Activated CD4-positive, alpha-beta T cell treated with anti-CD3 and anti-CD28 coated beads, Interleukin-2, amount 10 ng/mL, durations not matched to agents 7 days and 5 days (primary cell): ENCODE measurements at regions not wholly inside any gene's neighbourhood (a gene's known extent, or its start where the extent isn't known, plus 50 kb on each side); places are given as distances from the start of the nearest gene placed in this dataset.

Experiments used
- CTCF ChIA-PET: fragments of 350-600 bp; sonication (Branson Sonifier 250); formaldehyde crosslinking; loops from one replicate; lab custom pipeline; 2021; ENCODE audit warnings: antibody characterized with exemption; lab: Charles Lee
- POLR2A ChIA-PET: fragments of 350-600 bp; sonication (Branson Sonifier 250); formaldehyde crosslinking; loops from one replicate; lab custom pipeline; 2021; ENCODE audit warnings: antibody characterized with exemption; lab: Charles Lee
- DNase-seq: peaks from one replicate; pipeline ENCODE4 v3.0.0-alpha.2; 2020
- H3K27ac Mint-ChIP-seq: one replicate; pipeline ENCODE4 v1.8.0; 2021; ENCODE audit warnings: mild to moderate bottlenecking, moderate library complexity, mixed read lengths
- H3K27me3 Mint-ChIP-seq: one replicate; pipeline ENCODE4 v1.8.0; 2021; ENCODE audit warnings: mixed read lengths
- H3K36me3 Mint-ChIP-seq: one replicate; pipeline ENCODE4 v1.8.0; 2021; ENCODE audit warnings: low read depth, mixed read lengths
- H3K4me1 Mint-ChIP-seq: one replicate; pipeline ENCODE4 v1.8.0; 2021; ENCODE audit warnings: mixed read lengths
- H3K4me3 Mint-ChIP-seq: one replicate; pipeline ENCODE4 v1.8.0; 2021; ENCODE audit warnings: mild to moderate bottlenecking, moderate library complexity, mixed read lengths
- H3K9me3 Mint-ChIP-seq: one replicate; pipeline ENCODE4 v1.8.0; 2021; ENCODE audit warnings: mixed read lengths

DNA sequence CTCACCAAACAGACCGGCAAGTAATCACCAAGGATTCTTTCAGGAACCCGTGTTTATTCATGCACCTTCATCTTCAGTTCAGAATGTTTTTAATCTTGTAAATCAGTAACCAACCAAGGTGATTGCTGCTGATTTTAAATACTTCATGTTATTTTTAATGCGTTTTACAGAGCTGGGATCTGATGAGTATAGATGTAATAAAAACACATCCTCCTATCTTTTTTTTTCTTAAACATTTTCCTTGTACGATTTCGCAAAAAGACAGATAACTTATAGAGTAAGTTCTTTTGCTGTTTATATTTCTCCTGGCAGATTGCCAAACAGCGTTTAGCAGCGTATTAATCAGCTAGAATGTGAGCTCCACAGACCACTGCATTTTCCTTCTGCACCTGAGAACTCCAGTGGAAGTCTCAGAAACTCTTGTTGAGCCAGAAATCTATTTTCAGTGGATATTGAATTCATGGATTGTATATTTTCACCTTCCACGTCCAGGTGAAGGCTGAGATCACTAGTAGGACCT is 397.8 kb upstream of the NRP1 start:
- no peaks in the 10 kb centered on the region for H3K36me3 Mint-ChIP-seq
- H3K4me3 Mint-ChIP-seq, result no peak overlapping the region
- no peaks in the 10 kb centered on the region for H3K9me3 Mint-ChIP-seq
- H3K4me1 Mint-ChIP-seq, result no peaks in the 10 kb centered on the region
- H3K27ac Mint-ChIP-seq, result no peak overlapping the region
- CTCF ChIA-PET, result no interaction called here
- no peak for DNase-seq
- H3K27me3 Mint-ChIP-seq, result no peaks in the 10 kb centered on the region
- POLR2A ChIA-PET, result no interaction called here

DNA sequence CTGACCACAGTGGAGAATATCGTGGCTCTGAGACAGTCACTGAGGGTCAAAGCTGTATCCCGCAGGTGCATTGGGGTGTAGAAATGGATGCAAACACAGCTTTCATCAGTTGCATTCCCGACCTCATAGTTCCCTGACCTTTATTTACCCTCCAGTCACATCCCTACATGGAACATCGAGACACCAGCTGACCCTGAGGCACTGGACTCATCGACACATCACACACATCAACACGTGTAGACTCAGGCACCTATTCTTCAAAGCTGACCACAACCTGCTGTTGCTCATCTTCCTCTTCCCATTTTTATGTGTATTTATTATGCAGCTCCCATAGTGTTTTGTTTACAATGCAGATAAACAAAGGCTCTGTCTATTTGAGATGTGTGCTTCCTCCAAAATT is 396.9 kb upstream of the NRP1 start:
- Mint-ChIP-seq H3K27me3 (no peaks in the 10 kb centered on the region), H3K9me3 (no peaks in the 10 kb centered on the region), H3K4me3 (no peak overlapping the region), H3K4me1 (no peaks in the 10 kb centered on the region), H3K36me3 (no peaks in the 10 kb centered on the region), H3K27ac (no peak overlapping the region)
- no peak for DNase-seq
- CTCF ChIA-PET, result no interaction called here
- POLR2A ChIA-PET, result no interaction called here

DNA sequence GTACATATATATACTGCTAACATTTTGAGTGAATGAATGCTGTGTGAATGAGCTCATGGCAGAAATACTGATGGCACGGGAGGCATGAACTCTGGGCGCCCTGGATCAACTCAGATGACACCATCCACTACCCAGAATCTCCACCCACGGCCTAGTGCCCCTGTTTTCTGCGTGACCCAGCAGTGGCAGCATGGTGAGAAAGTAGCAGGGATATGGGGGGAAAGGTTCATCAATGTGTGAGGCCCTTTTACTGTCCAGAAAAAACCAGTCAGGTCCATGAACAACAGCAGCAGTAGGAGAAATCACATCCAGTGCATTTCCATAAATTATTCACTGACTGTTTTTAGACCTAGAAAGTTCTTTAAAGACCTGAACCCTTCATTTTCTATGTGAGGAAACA is 391.0 kb upstream of the NRP1 start:
- no peaks in the 10 kb centered on the region for H3K27me3 Mint-ChIP-seq
- no peaks in the 10 kb centered on the region for H3K36me3 Mint-ChIP-seq
- DNase-seq, result no peak
- no peaks in the 10 kb centered on the region for H3K4me1 Mint-ChIP-seq
- POLR2A ChIA-PET, result no interaction called here
- no peak overlapping the region for H3K4me3 Mint-ChIP-seq
- peaks cover 2% of the 10 kb centered on the region for H3K9me3 Mint-ChIP-seq
- no peak overlapping the region for H3K27ac Mint-ChIP-seq
- CTCF ChIA-PET, result no interaction called here

DNA sequence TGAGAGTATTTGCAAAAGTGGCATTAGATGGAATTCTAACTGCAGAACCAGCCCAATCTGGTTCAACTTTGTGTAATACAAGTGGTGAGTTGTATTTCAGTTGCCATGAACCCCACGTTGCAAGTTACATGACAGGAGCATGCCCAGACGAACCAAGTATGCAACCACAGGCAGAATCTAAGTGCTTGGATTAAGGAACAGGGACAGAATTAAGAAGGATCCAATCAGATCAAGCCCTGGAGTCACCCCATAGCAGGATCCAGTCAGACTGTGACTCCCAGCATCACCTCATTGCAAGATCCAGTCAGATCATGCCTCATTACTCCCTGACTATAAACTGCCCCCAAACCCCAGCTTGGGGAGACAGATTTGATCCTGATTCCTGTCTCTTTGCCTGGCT is 388.7 kb upstream of the NRP1 start:
- Mint-ChIP-seq H3K9me3 (peaks cover 2% of the 10 kb centered on the region), H3K4me3 (no peak overlapping the region), H3K27ac (no peak overlapping the region), H3K27me3 (no peaks in the 10 kb centered on the region), H3K36me3 (no peaks in the 10 kb centered on the region), H3K4me1 (no peaks in the 10 kb centered on the region)
- ChIA-PET POLR2A (no interaction called here), CTCF (no interaction called here)
- DNase-seq, result no peak

DNA sequence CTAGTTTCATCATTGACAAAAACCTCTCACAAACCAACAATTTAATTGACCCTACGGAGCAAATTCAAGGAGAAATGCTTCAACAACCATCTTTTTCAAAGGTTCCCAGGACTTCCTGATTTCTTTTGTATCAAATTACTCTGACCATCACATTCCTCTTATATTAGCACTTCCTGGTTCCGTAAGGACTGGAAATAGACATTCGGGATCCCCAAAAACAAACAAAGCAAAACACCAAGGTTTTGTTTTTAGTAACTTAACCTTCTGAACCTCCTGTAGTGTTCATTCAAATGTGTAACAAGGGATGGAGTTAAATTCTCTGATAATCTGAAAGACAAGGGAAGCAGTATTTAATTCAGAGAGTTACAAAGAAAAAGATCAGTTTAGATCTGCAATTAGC is 387.6 kb upstream of the NRP1 start:
- Mint-ChIP-seq H3K9me3 (peaks cover 2% of the 10 kb centered on the region), H3K27me3 (no peaks in the 10 kb centered on the region), H3K4me1 (no peaks in the 10 kb centered on the region), H3K4me3 (no peak overlapping the region), H3K36me3 (no peaks in the 10 kb centered on the region), H3K27ac (no peak overlapping the region)
- no peak for DNase-seq
- POLR2A ChIA-PET, result no interaction called here
- CTCF ChIA-PET, result no interaction called here

DNA sequence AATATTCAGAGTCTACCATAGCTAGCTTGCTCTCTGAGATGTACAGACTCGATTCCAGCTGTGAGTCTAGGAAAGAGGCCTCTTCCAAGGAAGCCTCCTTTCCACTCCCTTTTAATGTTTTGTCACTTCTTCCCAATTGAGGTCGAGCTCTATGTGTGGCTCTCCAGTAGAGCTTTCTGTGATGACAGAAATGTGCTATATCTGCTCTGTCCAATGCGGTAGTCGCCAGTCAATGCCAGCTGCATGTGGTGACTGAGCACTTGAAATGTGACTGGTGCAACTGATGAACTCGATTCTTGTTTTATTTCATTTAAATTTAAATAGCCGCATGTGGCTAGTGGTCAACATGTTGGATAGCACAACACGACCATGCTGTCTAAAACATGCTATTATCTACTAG is 387.0 kb upstream of the NRP1 start:
- peaks cover 2% of the 10 kb centered on the region for H3K9me3 Mint-ChIP-seq
- H3K4me3 Mint-ChIP-seq, result no peak overlapping the region
- CTCF ChIA-PET, result no interaction called here

DNA sequence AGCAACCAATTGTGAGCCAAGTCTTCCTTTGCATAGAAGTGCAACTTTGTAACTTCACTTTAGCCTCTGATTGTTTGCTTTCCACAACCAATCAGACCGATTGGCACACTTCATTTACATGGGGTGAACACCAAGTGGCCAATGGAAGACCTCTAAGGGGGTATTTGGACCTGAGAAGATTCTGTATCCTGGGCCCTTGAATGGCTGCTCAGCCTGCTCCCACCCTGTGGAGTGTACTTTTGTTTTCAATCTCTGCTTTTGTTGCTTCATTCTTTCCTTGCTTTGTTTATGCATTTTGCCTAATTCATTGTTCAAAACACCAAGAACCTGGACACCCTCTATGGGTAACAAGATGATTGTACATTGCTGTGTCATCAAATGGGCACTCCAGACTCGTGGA is 385.7 kb upstream of the NRP1 start:
- Mint-ChIP-seq H3K27me3 (no peaks in the 10 kb centered on the region), H3K27ac (no peak overlapping the region), H3K4me1 (no peaks in the 10 kb centered on the region), H3K4me3 (no peak overlapping the region), H3K36me3 (no peaks in the 10 kb centered on the region), H3K9me3 (peaks cover 2% of the 10 kb centered on the region)
- CTCF ChIA-PET, result no interaction called here
- POLR2A ChIA-PET, result no interaction called here
- DNase-seq, result no peak

More for the DNA sequence above, 387.0 kb upstream of the NRP1 start:
- no peaks in the 10 kb centered on the region for H3K27me3 Mint-ChIP-seq
- no peak for DNase-seq
- no peaks in the 10 kb centered on the region for H3K4me1 Mint-ChIP-seq
- no peak overlapping the region for H3K27ac Mint-ChIP-seq
- no peaks in the 10 kb centered on the region for H3K36me3 Mint-ChIP-seq
- POLR2A ChIA-PET, result no interaction called here

DNA sequence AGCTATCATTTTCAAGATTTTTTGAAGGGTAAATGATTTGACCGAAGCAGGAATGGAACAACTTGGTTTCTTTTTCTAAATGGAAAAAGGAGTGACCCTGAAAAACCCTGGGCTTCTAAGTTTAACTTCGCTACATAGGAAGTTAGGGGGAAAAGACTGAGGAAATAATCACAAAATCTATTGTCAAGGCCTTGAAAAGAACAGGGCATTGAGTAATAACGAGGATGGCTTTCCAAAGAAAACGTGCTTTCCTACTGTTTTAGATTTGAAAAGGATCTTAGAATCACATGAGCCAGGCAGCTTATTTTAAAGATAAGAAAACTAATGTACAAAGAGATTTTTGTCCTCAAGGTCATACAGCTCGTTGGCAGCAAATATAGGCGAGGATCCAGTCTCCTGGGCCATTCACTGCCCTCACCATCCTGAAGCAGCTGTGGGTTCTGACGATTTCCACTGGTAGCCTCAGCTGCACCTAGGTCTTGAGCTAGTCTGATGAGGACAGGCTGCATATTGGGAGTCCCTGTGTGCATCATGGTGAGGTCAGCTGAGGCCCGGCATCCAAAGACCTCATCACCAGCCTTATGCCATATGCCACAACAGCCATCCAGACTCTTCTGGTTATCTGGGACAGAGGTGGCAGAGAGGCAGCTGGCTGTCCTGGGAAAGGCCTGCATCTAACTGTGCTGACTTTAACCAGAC is 384.7 kb upstream of the NRP1 start:
- peaks cover 2% of the 10 kb centered on the region for H3K9me3 Mint-ChIP-seq
- CTCF ChIA-PET, result interaction anchor here (0.6 kb wide), 1 partner anchor 201 kb away, joined by 3 read pairs; no protein-coding TSS in a partner anchor

DNA sequence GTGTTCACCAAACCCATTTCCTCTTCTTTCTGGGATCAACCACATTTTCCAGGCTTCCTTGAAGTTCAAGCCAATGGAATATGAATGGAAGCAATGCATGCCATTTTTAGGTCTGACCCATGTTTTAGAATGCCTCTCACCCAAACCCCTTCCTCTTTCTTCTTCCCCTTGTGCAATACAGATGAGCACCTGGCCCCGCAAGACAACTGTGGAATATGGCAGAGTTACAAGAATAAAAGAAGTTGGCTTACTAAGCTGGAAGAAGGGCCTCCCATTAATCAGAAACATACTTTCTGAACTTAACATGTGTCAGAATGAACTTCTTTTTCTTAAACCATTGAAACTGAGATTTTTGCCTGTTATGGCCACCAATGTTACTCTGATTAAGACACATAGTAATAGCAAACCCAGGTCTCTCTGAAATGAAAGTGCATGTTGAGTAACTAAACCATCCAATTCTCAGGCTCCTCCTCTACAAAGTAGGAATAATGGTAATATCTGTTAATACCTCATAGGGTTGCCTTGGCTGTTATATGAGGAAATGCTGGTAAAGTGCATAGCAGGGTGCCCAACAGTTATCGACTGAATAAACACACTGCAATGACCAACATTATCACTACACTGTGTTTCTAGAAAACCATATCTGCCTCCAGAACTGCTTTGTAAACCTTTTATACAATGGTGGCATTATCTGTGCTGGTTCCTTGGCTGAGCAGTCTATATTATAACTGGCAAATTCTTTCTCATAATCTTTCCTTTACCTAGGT is 382.2 kb upstream of the NRP1 start:
- no peak for DNase-seq
- Mint-ChIP-seq H3K36me3 (no peaks in the 10 kb centered on the region), H3K4me3 (no peak overlapping the region), H3K4me1 (no peaks in the 10 kb centered on the region), H3K27me3 (no peaks in the 10 kb centered on the region), H3K9me3 (no peaks in the 10 kb centered on the region), H3K27ac (no peak overlapping the region)
- ChIA-PET CTCF (no interaction called here), POLR2A (no interaction called here)

More for the DNA sequence above, 384.7 kb upstream of the NRP1 start:
- Mint-ChIP-seq H3K36me3 (no peaks in the 10 kb centered on the region), H3K4me1 (no peaks in the 10 kb centered on the region), H3K27ac (no peak overlapping the region), H3K4me3 (no peak overlapping the region), H3K27me3 (no peaks in the 10 kb centered on the region)
- no peak for DNase-seq
- POLR2A ChIA-PET, result no interaction called here

DNA sequence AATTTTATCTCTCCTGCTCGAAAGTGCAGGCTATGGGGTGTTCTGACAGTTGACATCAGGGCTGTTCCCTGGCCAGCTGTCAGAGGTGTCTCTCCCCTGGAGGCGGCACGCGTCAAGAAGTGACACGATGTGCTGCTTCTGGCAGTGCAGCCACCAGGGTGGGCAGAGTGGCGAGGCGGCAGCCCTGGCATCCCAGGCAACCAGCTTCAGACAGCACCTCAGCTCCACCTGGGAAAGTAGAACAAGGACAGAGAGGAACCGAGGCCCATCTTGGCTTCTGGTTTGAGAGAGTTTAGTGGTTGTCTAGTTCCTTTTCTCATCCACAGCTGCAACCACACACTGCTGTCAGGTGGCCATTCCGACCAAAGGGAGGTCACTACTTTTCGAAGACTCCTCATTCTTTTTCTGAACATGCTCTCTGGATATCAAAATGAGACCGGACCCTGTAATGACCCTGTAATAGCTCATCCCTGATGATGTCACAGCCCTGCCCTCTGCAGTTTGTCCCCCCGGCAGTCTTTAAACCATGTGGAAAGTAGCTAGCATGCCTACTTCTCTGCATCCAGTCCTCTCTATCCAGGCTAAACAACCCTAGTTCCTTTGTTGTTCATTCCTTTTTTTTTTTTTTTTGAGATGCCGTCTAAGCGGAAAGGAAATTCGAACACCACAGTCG is 381.0 kb upstream of the NRP1 start:
- H3K4me1 Mint-ChIP-seq, result no peaks in the 10 kb centered on the region
- no peaks in the 10 kb centered on the region for H3K36me3 Mint-ChIP-seq
- DNase-seq, result no peak
- no peaks in the 10 kb centered on the region for H3K9me3 Mint-ChIP-seq
- POLR2A ChIA-PET, result no interaction called here
- no peak overlapping the region for H3K4me3 Mint-ChIP-seq
- H3K27ac Mint-ChIP-seq, result no peak overlapping the region
- CTCF ChIA-PET, result no interaction called here
- H3K27me3 Mint-ChIP-seq, result no peaks in the 10 kb centered on the region

DNA sequence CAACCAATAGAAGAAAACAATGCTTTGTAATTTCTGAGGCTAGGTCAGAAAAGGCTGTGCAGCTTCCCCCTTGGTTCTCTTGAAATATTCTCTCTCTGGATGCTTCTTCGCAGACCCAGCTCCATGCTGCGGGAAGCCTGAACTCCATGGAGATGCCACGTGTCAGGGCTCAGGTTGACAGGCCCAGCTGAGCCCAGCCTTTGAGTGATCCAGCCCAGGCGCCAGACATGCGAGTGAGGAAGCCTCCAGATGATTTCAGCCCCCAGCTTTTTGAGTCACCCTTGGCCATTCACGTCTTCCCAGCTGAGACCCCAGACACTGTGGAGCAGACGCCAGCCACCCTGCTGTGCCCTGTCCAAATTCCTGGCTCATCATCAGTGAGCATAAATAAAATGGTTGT is 378.4 kb upstream of the NRP1 start:
- ChIA-PET POLR2A (no interaction called here), CTCF (no interaction called here)
- Mint-ChIP-seq H3K36me3 (no peaks in the 10 kb centered on the region), H3K4me1 (no peaks in the 10 kb centered on the region), H3K4me3 (no peak overlapping the region), H3K27me3 (no peaks in the 10 kb centered on the region), H3K9me3 (no peaks in the 10 kb centered on the region), H3K27ac (no peak overlapping the region)
- no peak for DNase-seq

DNA sequence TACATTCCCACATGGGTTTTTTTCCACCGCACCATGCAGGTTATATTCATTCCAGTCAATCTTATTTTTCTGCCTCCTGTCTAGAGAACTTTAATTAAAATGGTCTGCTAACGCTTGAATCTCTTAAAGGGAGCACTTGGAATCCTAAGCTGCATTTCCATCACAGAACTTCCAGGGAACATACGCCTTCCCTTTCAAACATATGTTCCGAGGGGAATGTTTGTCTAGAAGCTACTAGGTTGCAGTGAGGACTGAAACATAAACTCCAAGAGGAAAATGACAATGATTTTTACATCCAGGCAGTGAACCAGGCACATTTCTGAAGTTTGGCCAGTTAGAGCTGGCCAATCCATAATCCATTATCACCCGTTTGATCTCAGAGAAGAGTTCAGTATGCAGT is 375.5 kb upstream of the NRP1 start:
- no peaks in the 10 kb centered on the region for H3K36me3 Mint-ChIP-seq
- H3K27ac Mint-ChIP-seq, result no peak overlapping the region
- H3K4me1 Mint-ChIP-seq, result no peaks in the 10 kb centered on the region
- no peaks in the 10 kb centered on the region for H3K27me3 Mint-ChIP-seq
- ChIA-PET CTCF (no interaction called here), POLR2A (no interaction called here)
- no peaks in the 10 kb centered on the region for H3K9me3 Mint-ChIP-seq
- DNase-seq, result no peak
- no peak overlapping the region for H3K4me3 Mint-ChIP-seq

DNA sequence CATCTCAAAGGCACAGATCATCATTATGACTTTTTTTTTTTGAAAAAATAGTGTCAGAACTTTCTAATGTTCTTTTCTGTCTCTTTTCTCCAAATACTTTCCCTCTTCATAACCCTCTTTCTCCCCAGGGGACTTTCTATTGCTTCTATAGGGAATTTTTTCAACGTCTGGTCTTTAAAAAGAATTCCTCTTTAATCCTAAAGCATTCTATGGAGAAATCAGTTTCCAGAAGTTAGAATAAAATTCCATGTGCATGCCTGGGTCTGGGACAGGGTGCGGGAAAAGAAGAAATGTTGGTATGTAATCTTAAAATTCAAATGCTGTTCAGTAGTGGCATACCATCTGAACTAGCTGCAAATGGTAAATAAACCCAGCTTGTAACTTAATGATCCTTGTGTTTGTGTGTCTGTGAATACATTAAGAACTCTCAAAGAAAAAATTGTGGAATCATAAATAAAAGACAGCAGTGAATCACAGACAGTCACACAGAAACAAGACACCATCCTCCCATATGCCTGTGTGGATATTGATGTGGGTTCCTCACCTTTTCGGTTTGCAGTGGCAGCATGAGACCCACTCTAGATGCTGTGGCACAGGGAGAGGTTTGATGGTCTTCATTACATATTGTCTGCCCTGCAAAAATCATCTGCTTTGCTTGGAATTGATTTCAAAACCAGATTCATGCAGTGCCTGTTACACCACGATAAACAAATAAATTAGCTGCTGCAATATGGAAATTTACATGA is 374.7 kb upstream of the NRP1 start:
- no peaks in the 10 kb centered on the region for H3K27me3 Mint-ChIP-seq
- DNase-seq, result no peak
- no peaks in the 10 kb centered on the region for H3K4me1 Mint-ChIP-seq
- no peaks in the 10 kb centered on the region for H3K9me3 Mint-ChIP-seq
- CTCF ChIA-PET, result no interaction called here
- POLR2A ChIA-PET, result no interaction called here
- no peak overlapping the region for H3K4me3 Mint-ChIP-seq
- H3K36me3 Mint-ChIP-seq, result no peaks in the 10 kb centered on the region
- H3K27ac Mint-ChIP-seq, result no peak overlapping the region
